ENCODE measurements at regions not wholly inside any gene's neighbourhood (a gene's known extent, or its start where the extent isn't known, plus 50 kb on each side); places are given as distances from the start of the nearest gene placed in this dataset.

- no peak for DNase-seq (ENCODE audit: low read depth)
- H3K4me3 ChIP-seq (ENCODE audit: control insufficient read depth, low read depth, low read length), result no peak overlapping the region
- TF ChIP-seq CTCF (IDR thresholded peaks at IDR 0.05; ENCODE audit: control insufficient read depth, insufficient read depth, low read depth, low read length, missing control alignments), result no peak
Measured at GRCh38 chr4:56746639-56747038, 65.5 kb upstream of the HOPX start.

GRCh38 chr4:56745042-56745441, 63.9 kb upstream of the HOPX start:
- H3K4me3 ChIP-seq (ENCODE audit: control insufficient read depth, low read depth, low read length), result no peak overlapping the region
- no peak for DNase-seq (ENCODE audit: low read depth)
- no peak for TF ChIP-seq CTCF (IDR thresholded peaks at IDR 0.05; ENCODE audit: control insufficient read depth, insufficient read depth, low read depth, low read length, missing control alignments)

- no peak for DNase-seq (ENCODE audit: low read depth)
- no peak for TF ChIP-seq CTCF (IDR thresholded peaks at IDR 0.05; ENCODE audit: control insufficient read depth, insufficient read depth, low read depth, low read length, missing control alignments)
- no peak overlapping the region for H3K4me3 ChIP-seq (ENCODE audit: control insufficient read depth, low read depth, low read length)
Measured at GRCh38 chr4:56744030-56744429, 62.9 kb upstream of the HOPX start.

- TF ChIP-seq CTCF (IDR thresholded peaks at IDR 0.05; ENCODE audit: control insufficient read depth, insufficient read depth, low read depth, low read length, missing control alignments), result no peak
- DNase-seq (ENCODE audit: low read depth), result no peak
- H3K4me3 ChIP-seq (ENCODE audit: control insufficient read depth, low read depth, low read length), result no peak overlapping the region
Measured at GRCh38 chr4:56743550-56743949, 62.5 kb upstream of the HOPX start.

- no peak for TF ChIP-seq CTCF (IDR thresholded peaks at IDR 0.05; ENCODE audit: control insufficient read depth, insufficient read depth, low read depth, low read length, missing control alignments)
- H3K4me3 ChIP-seq (ENCODE audit: control insufficient read depth, low read depth, low read length), result no peak overlapping the region
- no peak for DNase-seq (ENCODE audit: low read depth)
Measured at GRCh38 chr4:56742080-56742871, 61.2 kb upstream of the HOPX start.

- no peak for TF ChIP-seq CTCF (IDR thresholded peaks at IDR 0.05; ENCODE audit: control insufficient read depth, insufficient read depth, low read depth, low read length, missing control alignments)
- DNase-seq (ENCODE audit: low read depth), result no peak
- H3K4me3 ChIP-seq (ENCODE audit: control insufficient read depth, low read depth, low read length), result no peak overlapping the region
Measured at GRCh38 chr4:56741595-56741994, 60.5 kb upstream of the HOPX start.
